HepG2 (cell line): ENCODE measurements at regions not wholly inside any gene's neighbourhood (a gene's known extent, or its start where the extent isn't known, plus 50 kb on each side); places are given as distances from the start of the nearest gene placed in this dataset.

Source experiments
- CEBPB ChIP-seq: IDR thresholded peaks from 2 replicates; pipeline ENCODE4 v1.6.1; 2011; ENCODE audit warnings: low read depth, low read length, improper control_type of control experiment, borderline replicate concordance
- CREB1 ChIP-seq, 2 experiments: fragments of 450-650 bp in 1 of 2; IDR thresholded peaks; 2 replicates each; pipeline ENCODE4 v1.6.1; 2016 to 2017; ENCODE audit warnings: control low read depth in 1 of 2, mild to moderate bottlenecking in 1 of 2, missing compliant biosample characterization in 1 of 2, missing genetic modification characterization in 1 of 2
- ERF ChIP-seq: IDR thresholded peaks from 2 replicates; pipeline ENCODE4 v1.6.1; 2018; ENCODE audit warnings: missing biosample characterization, missing genetic modification reagents
- EZH2 ChIP-seq: conservative IDR thresholded peaks from 2 replicates; pipeline ENCODE4 v1.6.1; 2012; ENCODE audit warnings: mild to moderate bottlenecking, low read depth, low read length, moderate library complexity
- MTA1 ChIP-seq: sonication (generic); formaldehyde crosslinking; IDR thresholded peaks from 2 replicates; pipeline ENCODE4 v1.4.0; 2020; ENCODE audit warnings: missing genetic modification reagents, mild to moderate bottlenecking, borderline replicate concordance
- SMAD3 ChIP-seq: sonication (generic); formaldehyde crosslinking; IDR thresholded peaks from 2 replicates; pipeline ENCODE4 v1.4.0; 2020; ENCODE audit warnings: missing genetic modification reagents
- TOE1 ChIP-seq: sonication (generic); formaldehyde crosslinking; IDR thresholded peaks from 2 replicates; pipeline ENCODE4 v1.4.0; 2020; ENCODE audit warnings: mild to moderate bottlenecking, missing genetic modification reagents
- YY1 ChIP-seq: IDR thresholded peaks from 2 replicates; pipeline ENCODE4 v1.6.1; 2011; ENCODE audit warnings: low read length, low read depth, moderate library complexity, mild to moderate bottlenecking; ENCODE audit not compliant: insufficient read depth, insufficient replicate concordance
- ZKSCAN1 ChIP-seq: fragments of 150-350 bp; IDR thresholded peaks from 2 replicates; pipeline ENCODE4 v1.6.1; 2014; ENCODE audit warnings: low read length
- TF ChIP-seq, protein P1 (sequence below): sonication (generic); formaldehyde crosslinking; IDR thresholded peaks from 2 replicates; pipeline ENCODE4 v1.5.0; 2020; ENCODE audit warnings: mild to moderate bottlenecking, missing genetic modification reagents, moderate library complexity
- TF ChIP-seq, protein P2 (sequence below): sonication (generic); formaldehyde crosslinking; conservative IDR thresholded peaks from 2 replicates; pipeline ENCODE4 v1.4.0; 2020; ENCODE audit warnings: missing genetic modification reagents
- TF ChIP-seq, protein P3 (sequence below), 2 experiments: fragments of 450-650 bp in 1 of 2; sonication (generic) in 1 of 2; formaldehyde crosslinking in 1 of 2; IDR thresholded peaks; 2 replicates each; pipeline versions ENCODE4 v1.6.1 to v1.8.0; 2016 to 2022; ENCODE audit warnings: antibody characterized with exemption in 1 of 2, mild to moderate bottlenecking in 1 of 2, missing genetic modification reagents in 1 of 2
- TF ChIP-seq, protein P4 (sequence below): IDR thresholded peaks from 2 replicates; pipeline ENCODE4 v1.6.1; 2016; ENCODE audit warnings: mild to moderate bottlenecking, missing biosample characterization, missing genetic modification reagents

DNA sequence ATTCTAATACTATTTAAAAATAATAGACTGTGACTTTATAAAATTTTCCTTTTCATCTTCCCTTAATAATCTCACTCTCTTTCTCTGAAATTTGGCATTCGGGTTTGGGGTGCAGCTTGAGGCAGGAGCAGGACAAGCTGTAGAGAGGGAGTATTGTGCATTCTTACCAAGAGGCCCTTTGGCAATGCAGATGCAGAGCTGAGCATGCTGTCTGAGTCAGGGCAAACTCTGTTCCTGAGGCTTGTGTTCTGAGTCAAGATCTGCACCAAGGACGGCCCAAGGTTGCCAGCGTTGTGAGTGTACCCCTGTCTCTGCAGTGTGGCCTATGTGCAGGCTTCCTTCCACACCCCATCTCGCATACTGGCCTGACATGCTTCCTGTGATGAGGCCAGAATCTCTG is 343.8 kb upstream of the FRG2C start:
- TF ChIP-seq, protein P1, sequence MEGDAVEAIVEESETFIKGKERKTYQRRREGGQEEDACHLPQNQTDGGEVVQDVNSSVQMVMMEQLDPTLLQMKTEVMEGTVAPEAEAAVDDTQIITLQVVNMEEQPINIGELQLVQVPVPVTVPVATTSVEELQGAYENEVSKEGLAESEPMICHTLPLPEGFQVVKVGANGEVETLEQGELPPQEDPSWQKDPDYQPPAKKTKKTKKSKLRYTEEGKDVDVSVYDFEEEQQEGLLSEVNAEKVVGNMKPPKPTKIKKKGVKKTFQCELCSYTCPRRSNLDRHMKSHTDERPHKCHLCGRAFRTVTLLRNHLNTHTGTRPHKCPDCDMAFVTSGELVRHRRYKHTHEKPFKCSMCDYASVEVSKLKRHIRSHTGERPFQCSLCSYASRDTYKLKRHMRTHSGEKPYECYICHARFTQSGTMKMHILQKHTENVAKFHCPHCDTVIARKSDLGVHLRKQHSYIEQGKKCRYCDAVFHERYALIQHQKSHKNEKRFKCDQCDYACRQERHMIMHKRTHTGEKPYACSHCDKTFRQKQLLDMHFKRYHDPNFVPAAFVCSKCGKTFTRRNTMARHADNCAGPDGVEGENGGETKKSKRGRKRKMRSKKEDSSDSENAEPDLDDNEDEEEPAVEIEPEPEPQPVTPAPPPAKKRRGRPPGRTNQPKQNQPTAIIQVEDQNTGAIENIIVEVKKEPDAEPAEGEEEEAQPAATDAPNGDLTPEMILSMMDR (CRISPR knock-in tag) = no peak
- no peak for TF ChIP-seq ERF (CRISPR knock-in tag)
- TF ChIP-seq SMAD3 (CRISPR knock-in tag) = no peak
- TF ChIP-seq, protein P2, sequence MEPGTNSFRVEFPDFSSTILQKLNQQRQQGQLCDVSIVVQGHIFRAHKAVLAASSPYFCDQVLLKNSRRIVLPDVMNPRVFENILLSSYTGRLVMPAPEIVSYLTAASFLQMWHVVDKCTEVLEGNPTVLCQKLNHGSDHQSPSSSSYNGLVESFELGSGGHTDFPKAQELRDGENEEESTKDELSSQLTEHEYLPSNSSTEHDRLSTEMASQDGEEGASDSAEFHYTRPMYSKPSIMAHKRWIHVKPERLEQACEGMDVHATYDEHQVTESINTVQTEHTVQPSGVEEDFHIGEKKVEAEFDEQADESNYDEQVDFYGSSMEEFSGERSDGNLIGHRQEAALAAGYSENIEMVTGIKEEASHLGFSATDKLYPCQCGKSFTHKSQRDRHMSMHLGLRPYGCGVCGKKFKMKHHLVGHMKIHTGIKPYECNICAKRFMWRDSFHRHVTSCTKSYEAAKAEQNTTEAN = no peak
- TF ChIP-seq, protein P3, sequence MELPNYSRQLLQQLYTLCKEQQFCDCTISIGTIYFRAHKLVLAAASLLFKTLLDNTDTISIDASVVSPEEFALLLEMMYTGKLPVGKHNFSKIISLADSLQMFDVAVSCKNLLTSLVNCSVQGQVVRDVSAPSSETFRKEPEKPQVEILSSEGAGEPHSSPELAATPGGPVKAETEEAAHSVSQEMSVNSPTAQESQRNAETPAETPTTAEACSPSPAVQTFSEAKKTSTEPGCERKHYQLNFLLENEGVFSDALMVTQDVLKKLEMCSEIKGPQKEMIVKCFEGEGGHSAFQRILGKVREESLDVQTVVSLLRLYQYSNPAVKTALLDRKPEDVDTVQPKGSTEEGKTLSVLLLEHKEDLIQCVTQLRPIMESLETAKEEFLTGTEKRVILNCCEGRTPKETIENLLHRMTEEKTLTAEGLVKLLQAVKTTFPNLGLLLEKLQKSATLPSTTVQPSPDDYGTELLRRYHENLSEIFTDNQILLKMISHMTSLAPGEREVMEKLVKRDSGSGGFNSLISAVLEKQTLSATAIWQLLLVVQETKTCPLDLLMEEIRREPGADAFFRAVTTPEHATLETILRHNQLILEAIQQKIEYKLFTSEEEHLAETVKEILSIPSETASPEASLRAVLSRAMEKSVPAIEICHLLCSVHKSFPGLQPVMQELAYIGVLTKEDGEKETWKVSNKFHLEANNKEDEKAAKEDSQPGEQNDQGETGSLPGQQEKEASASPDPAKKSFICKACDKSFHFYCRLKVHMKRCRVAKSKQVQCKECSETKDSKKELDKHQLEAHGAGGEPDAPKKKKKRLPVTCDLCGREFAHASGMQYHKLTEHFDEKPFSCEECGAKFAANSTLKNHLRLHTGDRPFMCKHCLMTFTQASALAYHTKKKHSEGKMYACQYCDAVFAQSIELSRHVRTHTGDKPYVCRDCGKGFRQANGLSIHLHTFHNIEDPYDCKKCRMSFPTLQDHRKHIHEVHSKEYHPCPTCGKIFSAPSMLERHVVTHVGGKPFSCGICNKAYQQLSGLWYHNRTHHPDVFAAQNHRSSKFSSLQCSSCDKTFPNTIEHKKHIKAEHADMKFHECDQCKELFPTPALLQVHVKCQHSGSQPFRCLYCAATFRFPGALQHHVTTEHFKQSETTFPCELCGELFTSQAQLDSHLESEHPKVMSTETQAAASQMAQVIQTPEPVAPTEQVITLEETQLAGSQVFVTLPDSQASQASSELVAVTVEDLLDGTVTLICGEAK (IDR thresholded peaks at IDR 0.05) = no peak
- TF ChIP-seq, protein P3 (CRISPR knock-in tag; IDR thresholded peaks at IDR 0.05) = no peak
- TF ChIP-seq ZKSCAN1 = no peak
- no peak for TF ChIP-seq CREB1 (IDR thresholded peaks at IDR 0.05)
- no peak for TF ChIP-seq CREB1 (CRISPR knock-in tag; IDR thresholded peaks at IDR 0.05)
- TF ChIP-seq MTA1 (CRISPR knock-in tag) = no peak
- no peak for TF ChIP-seq TOE1 (CRISPR knock-in tag)
- TF ChIP-seq CEBPB = no peak
- TF ChIP-seq, protein P4, sequence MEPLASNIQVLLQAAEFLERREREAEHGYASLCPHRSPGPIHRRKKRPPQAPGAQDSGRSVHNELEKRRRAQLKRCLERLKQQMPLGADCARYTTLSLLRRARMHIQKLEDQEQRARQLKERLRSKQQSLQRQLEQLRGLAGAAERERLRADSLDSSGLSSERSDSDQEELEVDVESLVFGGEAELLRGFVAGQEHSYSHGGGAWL (CRISPR knock-in tag) = no peak
- no peak for TF ChIP-seq YY1
- no peak for TF ChIP-seq EZH2
